ENCODE measurements at regions not wholly inside any gene's neighbourhood (a gene's known extent, or its start where the extent isn't known, plus 50 kb on each side); places are given as distances from the start of the nearest gene placed in this dataset.

GRCh38 chr4:144494280-144494679 is 151.7 kb upstream of the HHIP start:
- Mint-ChIP-seq H3K27me3 (no peaks in the 10 kb centered on the region), H3K9me3 (ENCODE audit: low read depth) (no peaks in the 10 kb centered on the region)

GRCh38 chr4:144495944-144496343 is 150.0 kb upstream of the HHIP start:
- Mint-ChIP-seq H3K9me3 (ENCODE audit: low read depth) (no peaks in the 10 kb centered on the region), H3K27me3 (no peaks in the 10 kb centered on the region), H3K4me1 (ENCODE audit: low read depth) (peaks cover 7% of the 10 kb centered on the region), H3K27ac (no peak overlapping the region), H3K36me3 (ENCODE audit: insufficient read depth) (no peaks in the 10 kb centered on the region), H3K4me3 (ENCODE audit: low read depth) (no peak overlapping the region)
- TF ChIP-seq CTCF (IDR thresholded peaks at IDR 0.05; ENCODE audit: unreplicated experiment) = no peak
- no peak for DNase-seq (ENCODE audit: low spot score, unreplicated experiment)

More at GRCh38 chr4:144494280-144494679, 151.7 kb upstream of the HHIP start:
- Mint-ChIP-seq H3K4me3 (ENCODE audit: low read depth) (no peak overlapping the region), H3K4me1 (ENCODE audit: low read depth) (peaks cover 7% of the 10 kb centered on the region), H3K27ac (no peak overlapping the region), H3K36me3 (ENCODE audit: insufficient read depth) (no peaks in the 10 kb centered on the region)
- no peak for TF ChIP-seq CTCF (IDR thresholded peaks at IDR 0.05; ENCODE audit: unreplicated experiment)
- DNase-seq (ENCODE audit: low spot score, unreplicated experiment) = no peak

GRCh38 chr4:144499777-144500176 is 146.2 kb upstream of the HHIP start:
- peaks cover 7% of the 10 kb centered on the region for H3K4me1 Mint-ChIP-seq (ENCODE audit: low read depth)
- H3K27me3 Mint-ChIP-seq = peaks cover 3% of the 10 kb centered on the region
- no peaks in the 10 kb centered on the region for H3K9me3 Mint-ChIP-seq (ENCODE audit: low read depth)
- no peaks in the 10 kb centered on the region for H3K36me3 Mint-ChIP-seq (ENCODE audit: insufficient read depth)
- no peak overlapping the region for H3K27ac Mint-ChIP-seq
- no peak overlapping the region for H3K4me3 Mint-ChIP-seq (ENCODE audit: low read depth)
- no peak for DNase-seq (ENCODE audit: low spot score, unreplicated experiment)
- no peak for TF ChIP-seq CTCF (IDR thresholded peaks at IDR 0.05; ENCODE audit: unreplicated experiment)

GRCh38 chr4:144501231-144501780 is 144.7 kb upstream of the HHIP start:
- TF ChIP-seq CTCF (IDR thresholded peaks at IDR 0.05; ENCODE audit: unreplicated experiment) = no peak
- Mint-ChIP-seq H3K4me3 (ENCODE audit: low read depth) (no peak overlapping the region), H3K36me3 (ENCODE audit: insufficient read depth) (no peaks in the 10 kb centered on the region), H3K9me3 (ENCODE audit: low read depth) (no peaks in the 10 kb centered on the region), H3K27ac (no peak overlapping the region), H3K4me1 (ENCODE audit: low read depth) (peaks cover 7% of the 10 kb centered on the region), H3K27me3 (peaks cover 3% of the 10 kb centered on the region)
- no peak for DNase-seq (ENCODE audit: low spot score, unreplicated experiment)

- no peak for DNase-seq (ENCODE audit: low spot score, unreplicated experiment)
- Mint-ChIP-seq H3K27me3 (peaks cover 3% of the 10 kb centered on the region), H3K4me3 (ENCODE audit: low read depth) (no peak overlapping the region), H3K4me1 (ENCODE audit: low read depth) (no peaks in the 10 kb centered on the region), H3K27ac (no peak overlapping the region), H3K36me3 (ENCODE audit: insufficient read depth) (no peaks in the 10 kb centered on the region), H3K9me3 (ENCODE audit: low read depth) (no peaks in the 10 kb centered on the region)
- TF ChIP-seq CTCF (IDR thresholded peaks at IDR 0.05; ENCODE audit: unreplicated experiment) = no peak
Observed at GRCh38 chr4:144504883-144505282, 141.1 kb upstream of the HHIP start.

Measured in progenitor cell of endocrine pancreas (in vitro differentiated cells).